C4-2B (cell line): ENCODE measurements at regions not wholly inside any gene's neighbourhood (a gene's known extent, or its start where the extent isn't known, plus 50 kb on each side); places are given as distances from the start of the nearest gene placed in this dataset.
"Not testable (repeated sequence)": the region's sequence is repeated elsewhere in the genome, so short reads cannot be mapped to it uniquely, and the experiment has no call there.

ENCODE experiments used
- H3K27ac ChIP-seq: fragments of 450-650 bp; 2 replicates; pipeline ENCODE4 v1.5.1; 2017
- ZFX ChIP-seq: fragments of 450-650 bp; IDR thresholded peaks from 2 replicates; pipeline ENCODE4 v1.6.1; 2017
- TF ChIP-seq, protein P1 (sequence below): fragments of 450-650 bp; conservative IDR thresholded peaks from 2 replicates; pipeline ENCODE4 v1.5.1; 2017; ENCODE audit warnings: mild to moderate bottlenecking

DNA sequence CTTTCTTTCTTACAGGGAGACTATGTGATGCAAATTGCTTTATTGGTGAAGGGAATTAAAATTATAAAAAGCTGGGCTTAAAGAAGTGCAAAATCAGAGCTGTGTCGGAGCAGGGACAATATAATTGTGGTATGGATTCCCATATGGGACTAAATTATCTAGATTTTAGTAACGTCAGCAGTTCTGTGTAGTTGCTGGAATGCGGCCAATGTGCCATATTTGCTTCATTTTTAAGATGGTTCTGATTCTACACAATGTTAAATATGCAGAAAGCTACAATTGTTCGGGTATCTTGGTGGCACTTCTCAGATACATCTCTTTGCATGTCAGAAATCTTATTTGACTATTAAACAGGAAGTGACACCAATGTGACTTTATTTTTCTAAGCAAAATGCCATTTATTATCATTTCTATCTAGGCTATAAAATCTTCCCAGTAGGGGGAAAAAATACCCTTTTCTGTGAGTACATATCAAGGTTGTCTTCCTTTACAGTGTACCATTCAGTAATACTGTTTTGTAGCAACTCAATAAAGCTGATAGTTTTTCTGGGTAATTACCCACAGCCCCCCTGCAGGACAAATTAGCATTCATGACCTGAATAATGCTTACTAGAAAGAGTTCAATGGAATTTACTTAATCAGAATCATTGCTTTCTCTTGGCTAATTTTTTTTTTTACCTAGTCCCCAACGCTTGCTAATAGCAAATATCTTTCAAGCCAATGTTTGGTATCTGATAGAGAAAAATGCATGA lies 288.3 kb upstream of the ADGRL2 start:
- H3K27ac ChIP-seq = no peak overlapping the region
- TF ChIP-seq, protein P1, sequence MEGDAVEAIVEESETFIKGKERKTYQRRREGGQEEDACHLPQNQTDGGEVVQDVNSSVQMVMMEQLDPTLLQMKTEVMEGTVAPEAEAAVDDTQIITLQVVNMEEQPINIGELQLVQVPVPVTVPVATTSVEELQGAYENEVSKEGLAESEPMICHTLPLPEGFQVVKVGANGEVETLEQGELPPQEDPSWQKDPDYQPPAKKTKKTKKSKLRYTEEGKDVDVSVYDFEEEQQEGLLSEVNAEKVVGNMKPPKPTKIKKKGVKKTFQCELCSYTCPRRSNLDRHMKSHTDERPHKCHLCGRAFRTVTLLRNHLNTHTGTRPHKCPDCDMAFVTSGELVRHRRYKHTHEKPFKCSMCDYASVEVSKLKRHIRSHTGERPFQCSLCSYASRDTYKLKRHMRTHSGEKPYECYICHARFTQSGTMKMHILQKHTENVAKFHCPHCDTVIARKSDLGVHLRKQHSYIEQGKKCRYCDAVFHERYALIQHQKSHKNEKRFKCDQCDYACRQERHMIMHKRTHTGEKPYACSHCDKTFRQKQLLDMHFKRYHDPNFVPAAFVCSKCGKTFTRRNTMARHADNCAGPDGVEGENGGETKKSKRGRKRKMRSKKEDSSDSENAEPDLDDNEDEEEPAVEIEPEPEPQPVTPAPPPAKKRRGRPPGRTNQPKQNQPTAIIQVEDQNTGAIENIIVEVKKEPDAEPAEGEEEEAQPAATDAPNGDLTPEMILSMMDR = no peak

- TF ChIP-seq ZFX = no peak
- TF ChIP-seq, protein P1 = no peak
- no peak overlapping the region for H3K27ac ChIP-seq
Observed at GRCh38 chr1:81511281-81511680, 289.5 kb upstream of the ADGRL2 start.

- TF ChIP-seq, protein P1 = no peak
- no peak for TF ChIP-seq ZFX
- no peak overlapping the region for H3K27ac ChIP-seq
Observed at GRCh38 chr1:81510701-81511100, 290.0 kb upstream of the ADGRL2 start.

DNA sequence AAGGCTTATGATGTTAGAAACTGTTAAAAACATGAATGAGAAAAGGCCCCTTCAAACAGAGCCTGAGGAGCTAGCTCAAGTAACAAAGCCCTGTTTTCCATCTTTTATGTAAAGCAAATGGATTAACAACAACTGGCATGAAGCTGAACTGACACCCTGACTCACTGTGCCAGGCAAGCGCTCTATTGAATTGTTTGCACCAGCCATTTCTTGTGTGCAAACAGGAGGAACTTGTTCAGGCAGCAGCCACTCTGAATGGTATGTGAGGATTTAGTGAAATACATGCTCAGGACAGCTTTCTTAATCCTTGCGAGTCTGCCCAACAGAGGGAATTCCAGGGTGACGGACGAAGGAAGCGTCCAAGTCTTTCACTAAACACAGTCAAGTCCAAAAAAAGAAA lies 291.1 kb upstream of the ADGRL2 start:
- TF ChIP-seq, protein P1 = no peak
- H3K27ac ChIP-seq = no peak overlapping the region

DNA sequence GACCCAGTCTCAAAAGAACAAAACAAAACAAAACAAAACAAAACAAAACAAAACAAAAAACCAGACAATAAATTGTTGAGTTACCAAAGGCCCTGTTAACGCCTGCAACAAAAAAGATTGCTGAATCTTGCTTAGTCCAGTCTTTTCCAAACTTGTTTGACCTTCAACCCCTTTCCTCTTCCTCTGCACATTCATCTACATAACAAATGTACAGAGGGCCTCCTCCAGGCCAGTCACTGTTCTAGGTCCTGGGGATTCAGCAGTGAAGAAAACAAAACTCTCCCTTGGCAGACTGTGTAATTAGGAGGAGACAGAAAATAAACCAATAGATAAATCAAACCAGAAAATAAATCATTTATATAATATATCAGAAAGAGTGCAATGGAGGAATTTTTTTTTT lies 294.0 kb upstream of the ADGRL2 start:
- TF ChIP-seq ZFX = no peak
- TF ChIP-seq, protein P1 = no peak
- H3K27ac ChIP-seq = no peak overlapping the region

- no peak overlapping the region for H3K27ac ChIP-seq
- TF ChIP-seq, protein P1 = no peak
- TF ChIP-seq ZFX = no peak
Observed at GRCh38 chr1:81505831-81506230, 294.9 kb upstream of the ADGRL2 start.

- not testable (repeated sequence) for H3K27ac ChIP-seq
Observed at GRCh38 chr1:81504820-81505219, 295.9 kb upstream of the ADGRL2 start.

GRCh38 chr1:81502705-81503104 lies 298.0 kb upstream of the ADGRL2 start:
- H3K27ac ChIP-seq = not testable (repeated sequence)

DNA sequence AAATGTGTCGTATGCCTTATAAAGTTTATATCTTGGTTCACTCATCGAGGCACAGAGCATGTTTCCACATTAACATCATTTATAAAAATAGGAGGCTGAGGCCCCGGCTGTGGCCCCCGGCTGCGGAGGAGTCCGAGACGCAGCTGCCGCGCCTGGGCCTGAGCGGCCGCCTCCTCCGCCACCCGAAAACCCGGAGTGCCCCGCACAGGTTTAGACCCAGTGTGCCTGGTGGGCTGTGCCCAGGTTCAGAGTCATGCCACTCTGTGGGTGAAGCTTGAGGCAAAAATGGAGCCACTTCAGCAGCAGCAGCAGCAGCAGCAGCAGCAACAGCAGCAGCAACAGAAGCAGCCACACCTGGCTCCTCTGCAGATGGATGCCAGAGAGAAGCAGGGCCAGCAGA lies 299.2 kb upstream of the ADGRL2 start:
- H3K27ac ChIP-seq = not testable (repeated sequence)
